ENCODE measurements at regions not wholly inside any gene's neighbourhood (a gene's known extent, or its start where the extent isn't known, plus 50 kb on each side); places are given as distances from the start of the nearest gene placed in this dataset.

DNA sequence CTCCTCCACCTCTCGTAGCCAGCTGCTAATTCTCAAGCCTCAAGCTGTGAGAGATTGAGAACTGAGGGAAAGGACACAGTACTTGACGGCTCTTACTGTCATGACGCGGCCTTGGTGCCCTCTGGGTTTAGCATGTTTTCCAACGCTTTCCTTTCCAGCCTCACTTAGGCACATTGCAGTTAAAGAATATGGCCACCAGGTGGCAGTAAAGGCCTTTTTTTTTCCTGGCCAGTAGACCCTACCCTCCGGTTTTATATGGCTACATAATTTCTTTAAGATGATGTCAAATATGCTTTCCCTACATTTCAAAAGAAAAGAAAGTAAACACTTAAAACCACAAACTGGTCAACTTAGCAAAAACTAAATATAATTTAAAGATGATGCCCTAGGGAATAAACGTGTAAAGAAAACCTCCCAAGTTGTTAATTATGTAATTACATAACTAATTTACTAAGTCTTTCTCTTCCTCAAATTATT, 56.8 kb upstream of the PRDX6 start:
- Histone ChIP-seq H3K27ac (ENCODE audit: low read length) (no peak overlapping the region; the same call in 1 of the 2 replicates), H3K27me3 (ENCODE audit: control insufficient read depth, insufficient read depth, low read length) (no peaks in the 10 kb centered on the region), H3K36me3 (ENCODE audit: control insufficient read depth, insufficient read depth, low read length) (no peaks in the 10 kb centered on the region), H3K4me3 (ENCODE audit: low read depth in 2 of 2, low read length in 2 of 2) (peak overlapping the region in 1 of 2 experiments; percentile 33; a peak in 2 of 4 replicates), H3K9me3 (ENCODE audit: control insufficient read depth, insufficient read depth, low read depth, low read length) (no peaks in the 10 kb centered on the region), H3K4me1 (ENCODE audit: control insufficient read depth, insufficient read depth, low read length) (peaks cover 5% of the 10 kb centered on the region; the same call in 1 of the 2 replicates)
- DNase-seq (ENCODE audit: low read depth, low spot score) (no peak), ATAC-seq (peak; percentile 95)
- no TSS peak for BruUV-seq (replicated peaks)
- no peak for TF ChIP-seq SIN3A (IDR thresholded peaks at IDR 0.05; ENCODE audit: borderline replicate concordance, insufficient read depth, low read depth, low read length)
- no peak for TF ChIP-seq POLR2AphosphoS5 (IDR thresholded peaks at IDR 0.05; ENCODE audit: low read depth, low read length)
- TF ChIP-seq, protein P1, sequence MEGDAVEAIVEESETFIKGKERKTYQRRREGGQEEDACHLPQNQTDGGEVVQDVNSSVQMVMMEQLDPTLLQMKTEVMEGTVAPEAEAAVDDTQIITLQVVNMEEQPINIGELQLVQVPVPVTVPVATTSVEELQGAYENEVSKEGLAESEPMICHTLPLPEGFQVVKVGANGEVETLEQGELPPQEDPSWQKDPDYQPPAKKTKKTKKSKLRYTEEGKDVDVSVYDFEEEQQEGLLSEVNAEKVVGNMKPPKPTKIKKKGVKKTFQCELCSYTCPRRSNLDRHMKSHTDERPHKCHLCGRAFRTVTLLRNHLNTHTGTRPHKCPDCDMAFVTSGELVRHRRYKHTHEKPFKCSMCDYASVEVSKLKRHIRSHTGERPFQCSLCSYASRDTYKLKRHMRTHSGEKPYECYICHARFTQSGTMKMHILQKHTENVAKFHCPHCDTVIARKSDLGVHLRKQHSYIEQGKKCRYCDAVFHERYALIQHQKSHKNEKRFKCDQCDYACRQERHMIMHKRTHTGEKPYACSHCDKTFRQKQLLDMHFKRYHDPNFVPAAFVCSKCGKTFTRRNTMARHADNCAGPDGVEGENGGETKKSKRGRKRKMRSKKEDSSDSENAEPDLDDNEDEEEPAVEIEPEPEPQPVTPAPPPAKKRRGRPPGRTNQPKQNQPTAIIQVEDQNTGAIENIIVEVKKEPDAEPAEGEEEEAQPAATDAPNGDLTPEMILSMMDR (IDR thresholded peaks at IDR 0.05), result peak; percentile 85
- no peak for TF ChIP-seq TCF7L2 (IDR thresholded peaks at IDR 0.05; ENCODE audit: low read depth, low read length)
- TF ChIP-seq, protein P2, sequence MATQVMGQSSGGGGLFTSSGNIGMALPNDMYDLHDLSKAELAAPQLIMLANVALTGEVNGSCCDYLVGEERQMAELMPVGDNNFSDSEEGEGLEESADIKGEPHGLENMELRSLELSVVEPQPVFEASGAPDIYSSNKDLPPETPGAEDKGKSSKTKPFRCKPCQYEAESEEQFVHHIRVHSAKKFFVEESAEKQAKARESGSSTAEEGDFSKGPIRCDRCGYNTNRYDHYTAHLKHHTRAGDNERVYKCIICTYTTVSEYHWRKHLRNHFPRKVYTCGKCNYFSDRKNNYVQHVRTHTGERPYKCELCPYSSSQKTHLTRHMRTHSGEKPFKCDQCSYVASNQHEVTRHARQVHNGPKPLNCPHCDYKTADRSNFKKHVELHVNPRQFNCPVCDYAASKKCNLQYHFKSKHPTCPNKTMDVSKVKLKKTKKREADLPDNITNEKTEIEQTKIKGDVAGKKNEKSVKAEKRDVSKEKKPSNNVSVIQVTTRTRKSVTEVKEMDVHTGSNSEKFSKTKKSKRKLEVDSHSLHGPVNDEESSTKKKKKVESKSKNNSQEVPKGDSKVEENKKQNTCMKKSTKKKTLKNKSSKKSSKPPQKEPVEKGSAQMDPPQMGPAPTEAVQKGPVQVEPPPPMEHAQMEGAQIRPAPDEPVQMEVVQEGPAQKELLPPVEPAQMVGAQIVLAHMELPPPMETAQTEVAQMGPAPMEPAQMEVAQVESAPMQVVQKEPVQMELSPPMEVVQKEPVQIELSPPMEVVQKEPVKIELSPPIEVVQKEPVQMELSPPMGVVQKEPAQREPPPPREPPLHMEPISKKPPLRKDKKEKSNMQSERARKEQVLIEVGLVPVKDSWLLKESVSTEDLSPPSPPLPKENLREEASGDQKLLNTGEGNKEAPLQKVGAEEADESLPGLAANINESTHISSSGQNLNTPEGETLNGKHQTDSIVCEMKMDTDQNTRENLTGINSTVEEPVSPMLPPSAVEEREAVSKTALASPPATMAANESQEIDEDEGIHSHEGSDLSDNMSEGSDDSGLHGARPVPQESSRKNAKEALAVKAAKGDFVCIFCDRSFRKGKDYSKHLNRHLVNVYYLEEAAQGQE (IDR thresholded peaks at IDR 0.05; ENCODE audit: insufficient read depth in 1 of 2, low read depth in 2 of 2, low read length in 1 of 2), result no peak
- in situ Hi-C loops (cut with HindIII; ENCODE audit: low pct_unique_long_range_greater_than_20kb, low sequenced_read_pairs), result no loop called here
- CTCF ChIA-PET, result interaction anchor here (0.5 kb wide), 1 partner anchor 226 kb away, joined by 3 read pairs; no protein-coding TSS in a partner anchor
- POLR2A ChIA-PET, result interaction anchor here (0.7 kb wide), 1 partner anchor 504 kb away, joined by 5 read pairs; no protein-coding TSS in a partner anchor
- intact Hi-C loops (cut with micrococcal nuclease; ENCODE audit: unreplicated experiment), result loop anchor here (5.0 kb wide), 1 partner anchor 678 kb away; no protein-coding TSS in a partner anchor

DNA sequence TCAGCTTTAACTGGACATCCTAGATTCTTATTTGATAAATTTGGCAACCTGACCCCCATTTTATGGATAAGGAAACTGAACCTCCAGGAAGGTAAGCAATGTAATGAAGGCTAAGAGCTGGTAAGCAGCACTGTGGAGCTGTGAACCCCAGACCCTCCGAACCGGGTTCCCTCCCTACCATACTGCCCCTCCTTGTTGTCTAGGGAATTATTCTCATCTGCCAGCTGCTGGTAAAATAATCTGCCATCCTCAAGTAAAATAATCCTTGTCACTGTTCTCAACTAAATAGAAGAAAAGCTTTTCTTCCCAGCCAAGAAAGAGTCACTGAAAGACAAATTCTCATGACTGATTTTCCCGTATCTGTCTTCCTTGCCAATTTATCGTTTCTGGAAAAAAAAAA, 55.8 kb upstream of the PRDX6 start:
- ChIA-PET CTCF (interaction anchor here (0.6 kb wide), 1 partner anchor 1436 kb away, joined by 3 read pairs; no protein-coding TSS in a partner anchor), POLR2A (interaction anchor here (0.6 kb wide), 1 partner anchor 219 kb away, joined by 5 read pairs; no protein-coding TSS in a partner anchor)
- ATAC-seq (no peak), DNase-seq (ENCODE audit: low read depth, low spot score) (no peak)
- H3K27me3 ChIP-seq (ENCODE audit: control insufficient read depth, insufficient read depth, low read length), result no peaks in the 10 kb centered on the region
- BruUV-seq (replicated peaks), result no TSS peak
- H3K36me3 ChIP-seq (ENCODE audit: control insufficient read depth, insufficient read depth, low read length), result no peaks in the 10 kb centered on the region
- in situ Hi-C loops (cut with HindIII; ENCODE audit: low pct_unique_long_range_greater_than_20kb, low sequenced_read_pairs), result no loop called here
- intact Hi-C loops (cut with micrococcal nuclease; ENCODE audit: unreplicated experiment), result loop anchor here (5.0 kb wide), 1 partner anchor 679 kb away; no protein-coding TSS in a partner anchor
- TF ChIP-seq TCF7L2 (IDR thresholded peaks at IDR 0.05; ENCODE audit: low read depth, low read length) (no peak), POLR2AphosphoS5 (IDR thresholded peaks at IDR 0.05; ENCODE audit: low read depth, low read length) (no peak), SIN3A (IDR thresholded peaks at IDR 0.05; ENCODE audit: borderline replicate concordance, insufficient read depth, low read depth, low read length) (no peak)
- TF ChIP-seq, protein P2 (IDR thresholded peaks at IDR 0.05; ENCODE audit: insufficient read depth in 1 of 2, low read depth in 2 of 2, low read length in 1 of 2), result no peak
- TF ChIP-seq, protein P1 (IDR thresholded peaks at IDR 0.05), result no peak
- peaks cover 5% of the 10 kb centered on the region; the same call in 1 of the 2 replicates for H3K4me1 ChIP-seq (ENCODE audit: control insufficient read depth, insufficient read depth, low read length)
- H3K27ac ChIP-seq (ENCODE audit: low read length), result no peak overlapping the region
- H3K4me3 ChIP-seq (ENCODE audit: low read depth in 2 of 2, low read length in 2 of 2), result no peak overlapping the region
- H3K9me3 ChIP-seq (ENCODE audit: control insufficient read depth, insufficient read depth, low read depth, low read length), result no peaks in the 10 kb centered on the region
